ENCODE measurements at regions not wholly inside any gene's neighbourhood (a gene's known extent, or its start where the extent isn't known, plus 50 kb on each side); places are given as distances from the start of the nearest gene placed in this dataset.

- H3K4me3 ChIP-seq (ENCODE audit: low read depth, low read length): peak overlapping the region; percentile 81
- DNase-seq (ENCODE audit: low read depth): peak; percentile 65
Measured at GRCh38 chr4:182143822-182144625, 99.2 kb upstream of the TENM3 start.

- peak overlapping the region; percentile 81 for H3K4me3 ChIP-seq (ENCODE audit: low read depth, low read length)
- DNase-seq (ENCODE audit: low read depth): no peak
Measured at GRCh38 chr4:182144626-182145333, 98.4 kb upstream of the TENM3 start.

GRCh38 chr4:182145334-182145905, 97.8 kb upstream of the TENM3 start:
- H3K4me3 ChIP-seq (ENCODE audit: low read depth, low read length): peak overlapping the region; percentile 81
- DNase-seq (ENCODE audit: low read depth): no peak

- DNase-seq (ENCODE audit: low read depth): no peak
Measured at GRCh38 chr4:182147391-182147790, 95.8 kb upstream of the TENM3 start.

GRCh38 chr4:182150645-182151044, 92.6 kb upstream of the TENM3 start:
- no peak for DNase-seq (ENCODE audit: low read depth)
- no peak overlapping the region for H3K4me3 ChIP-seq (ENCODE audit: low read depth, low read length)

More at GRCh38 chr4:182147391-182147790, 95.8 kb upstream of the TENM3 start:
- H3K4me3 ChIP-seq (ENCODE audit: low read depth, low read length): no peak overlapping the region

GRCh38 chr4:182155806-182156205, 87.4 kb upstream of the TENM3 start:
- no peak for DNase-seq (ENCODE audit: low read depth)
- H3K4me3 ChIP-seq (ENCODE audit: low read depth, low read length): no peak overlapping the region

- DNase-seq (ENCODE audit: low read depth): no peak
- no peak overlapping the region for H3K4me3 ChIP-seq (ENCODE audit: low read depth, low read length)
Measured at GRCh38 chr4:182163180-182163579, 80.0 kb upstream of the TENM3 start.

GRCh38 chr4:182169572-182169971, 73.6 kb upstream of the TENM3 start:
- no peak overlapping the region for H3K4me3 ChIP-seq (ENCODE audit: low read depth, low read length)
- DNase-seq (ENCODE audit: low read depth): no peak

GRCh38 chr4:182169987-182170386, 73.2 kb upstream of the TENM3 start:
- H3K4me3 ChIP-seq (ENCODE audit: low read depth, low read length): no peak overlapping the region
- DNase-seq (ENCODE audit: low read depth): no peak

- no peak overlapping the region for H3K4me3 ChIP-seq (ENCODE audit: low read depth, low read length)
- no peak for DNase-seq (ENCODE audit: low read depth)
Measured at GRCh38 chr4:182170417-182170935, 72.7 kb upstream of the TENM3 start.

- H3K4me3 ChIP-seq (ENCODE audit: low read depth, low read length): no peak overlapping the region
- DNase-seq (ENCODE audit: low read depth): no peak
Measured at GRCh38 chr4:182174979-182175378, 68.2 kb upstream of the TENM3 start.

- H3K4me3 ChIP-seq (ENCODE audit: low read depth, low read length): no peak overlapping the region
- DNase-seq (ENCODE audit: low read depth): no peak
Measured at GRCh38 chr4:182175788-182176519, 67.2 kb upstream of the TENM3 start.

GRCh38 chr4:182177166-182177565, 66.0 kb upstream of the TENM3 start:
- H3K4me3 ChIP-seq (ENCODE audit: low read depth, low read length): no peak overlapping the region
- DNase-seq (ENCODE audit: low read depth): no peak

GRCh38 chr4:182179105-182179504, 64.1 kb upstream of the TENM3 start:
- DNase-seq (ENCODE audit: low read depth): peak; percentile 67
- H3K4me3 ChIP-seq (ENCODE audit: low read depth, low read length): no peak overlapping the region

GRCh38 chr4:182179751-182180150, 63.5 kb upstream of the TENM3 start:
- no peak overlapping the region for H3K4me3 ChIP-seq (ENCODE audit: low read depth, low read length)
- no peak for DNase-seq (ENCODE audit: low read depth)

GRCh38 chr4:182185491-182185890, 57.7 kb upstream of the TENM3 start:
- peak; percentile 29 for DNase-seq (ENCODE audit: low read depth)
- H3K4me3 ChIP-seq (ENCODE audit: low read depth, low read length): no peak overlapping the region

- no peak overlapping the region for H3K4me3 ChIP-seq (ENCODE audit: low read depth, low read length)
- no peak for DNase-seq (ENCODE audit: low read depth)
Measured at GRCh38 chr4:182187674-182188073, 55.5 kb upstream of the TENM3 start.

- peak; percentile 66 for DNase-seq (ENCODE audit: low read depth)
- H3K4me3 ChIP-seq (ENCODE audit: low read depth, low read length): no peak overlapping the region
Measured at GRCh38 chr4:182188622-182189021, 54.6 kb upstream of the TENM3 start.

GRCh38 chr4:182189103-182189878, 53.9 kb upstream of the TENM3 start:
- DNase-seq (ENCODE audit: low read depth): peak; percentile 97
- H3K4me3 ChIP-seq (ENCODE audit: low read depth, low read length): no peak overlapping the region

All from skeletal muscle cell (primary cell).